Activated naive CD4-positive, alpha-beta T cell treated with anti-CD3 and anti-CD28 coated beads, Interleukin-2, amount 50 U/mL, for 24 hours (primary cell): ENCODE measurements at regions not wholly inside any gene's neighbourhood (a gene's known extent, or its start where the extent isn't known, plus 50 kb on each side); places are given as distances from the start of the nearest gene placed in this dataset.

Experiments used
- H3K27ac Mint-ChIP-seq: one replicate; pipeline ENCODE4 v1.8.0; 2021; ENCODE audit warnings: mild to moderate bottlenecking, mixed read lengths
- H3K27me3 Mint-ChIP-seq: one replicate; pipeline ENCODE4 v1.8.0; 2021; ENCODE audit warnings: mixed read lengths
- H3K36me3 Mint-ChIP-seq: one replicate; pipeline ENCODE4 v1.8.0; 2021; ENCODE audit warnings: mixed read lengths
- H3K4me1 Mint-ChIP-seq: one replicate; pipeline ENCODE4 v1.8.0; 2021; ENCODE audit warnings: mixed read lengths
- H3K4me3 Mint-ChIP-seq: one replicate; pipeline ENCODE4 v1.8.0; 2021; ENCODE audit warnings: mild to moderate bottlenecking, mixed read lengths
- H3K9me3 Mint-ChIP-seq: one replicate; pipeline ENCODE4 v1.8.0; 2021; ENCODE audit warnings: mixed read lengths

DNA sequence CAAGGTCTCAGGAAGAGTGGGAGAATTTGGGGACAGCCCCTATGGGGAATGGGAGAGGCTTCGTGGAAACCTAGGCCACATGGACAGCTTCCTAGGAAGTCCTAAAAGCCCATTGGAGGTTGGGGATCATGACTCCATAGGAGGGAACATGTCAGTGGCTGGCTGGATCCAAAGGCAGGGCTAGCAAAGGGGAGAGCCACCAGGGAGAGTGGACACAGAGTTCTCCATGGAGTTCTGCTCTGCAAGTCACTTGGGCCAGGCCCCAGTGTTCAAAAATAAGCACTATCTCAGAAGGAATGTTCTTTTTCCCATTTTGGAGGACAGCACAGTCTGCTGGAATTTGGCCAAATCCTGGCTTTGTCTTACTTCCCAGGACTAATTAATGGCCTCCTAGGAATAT, 140.6 kb upstream of the RAD23B start:
- Mint-ChIP-seq H3K36me3 (no peaks in the 10 kb centered on the region), H3K9me3 (no peaks in the 10 kb centered on the region), H3K27me3 (peaks cover 4% of the 10 kb centered on the region), H3K27ac (no peak overlapping the region), H3K4me1 (no peaks in the 10 kb centered on the region), H3K4me3 (no peak overlapping the region)

DNA sequence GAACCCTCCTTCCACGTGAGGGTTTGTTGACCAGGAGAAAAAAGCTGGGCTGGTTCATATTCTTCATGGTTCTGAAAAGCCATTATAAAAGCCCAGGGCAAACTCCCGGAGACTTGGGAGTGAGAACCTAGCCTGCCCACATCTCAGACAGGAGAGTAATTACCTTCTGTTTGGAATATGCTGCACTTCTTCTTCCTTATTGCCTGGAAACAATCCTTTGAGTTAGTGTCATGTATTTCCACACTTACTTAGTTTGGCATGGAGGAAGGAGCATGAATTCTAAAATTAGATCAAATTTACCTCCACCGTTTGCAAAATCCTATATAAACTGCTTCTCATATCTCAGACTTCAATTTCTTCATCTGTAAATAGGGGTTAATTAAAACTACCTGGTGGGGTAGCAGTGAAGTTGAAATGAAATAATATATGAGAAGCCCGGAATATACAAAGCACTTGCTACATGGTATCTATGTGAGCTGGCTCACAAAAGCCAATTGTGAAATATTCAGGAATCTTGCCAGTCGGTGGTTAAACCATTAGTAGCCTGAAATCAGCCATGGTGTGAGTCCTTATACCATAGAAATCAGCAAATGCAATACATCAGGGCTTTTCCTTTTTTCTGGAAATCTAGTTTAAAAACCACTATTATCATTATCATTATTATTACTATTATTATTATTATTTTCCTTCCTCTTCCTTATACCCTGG, 140.0 kb upstream of the RAD23B start:
- Mint-ChIP-seq H3K4me1 (no peaks in the 10 kb centered on the region), H3K4me3 (no peak overlapping the region), H3K36me3 (no peaks in the 10 kb centered on the region), H3K9me3 (no peaks in the 10 kb centered on the region), H3K27ac (no peak overlapping the region), H3K27me3 (peaks cover 4% of the 10 kb centered on the region)

- Mint-ChIP-seq H3K27me3 (peaks cover 2% of the 10 kb centered on the region), H3K4me1 (no peaks in the 10 kb centered on the region), H3K27ac (no peak overlapping the region), H3K4me3 (no peak overlapping the region), H3K9me3 (no peaks in the 10 kb centered on the region), H3K36me3 (no peaks in the 10 kb centered on the region)
Observed at GRCh38 chr9:107144475-107144874, 138.6 kb upstream of the RAD23B start.

- Mint-ChIP-seq H3K27me3 (peaks cover 4% of the 10 kb centered on the region), H3K4me1 (no peaks in the 10 kb centered on the region), H3K9me3 (no peaks in the 10 kb centered on the region), H3K36me3 (no peaks in the 10 kb centered on the region), H3K4me3 (no peak overlapping the region), H3K27ac (no peak overlapping the region)
Observed at GRCh38 chr9:107147134-107147533, 135.9 kb upstream of the RAD23B start.

- peaks cover 4% of the 10 kb centered on the region for H3K27me3 Mint-ChIP-seq
- no peaks in the 10 kb centered on the region for H3K4me1 Mint-ChIP-seq
- no peaks in the 10 kb centered on the region for H3K9me3 Mint-ChIP-seq
- H3K36me3 Mint-ChIP-seq = no peaks in the 10 kb centered on the region
- H3K4me3 Mint-ChIP-seq = no peak overlapping the region
- H3K27ac Mint-ChIP-seq = no peak overlapping the region
Observed at GRCh38 chr9:107148216-107148615, 134.9 kb upstream of the RAD23B start.

GRCh38 chr9:107149756-107150155, 133.3 kb upstream of the RAD23B start:
- no peak overlapping the region for H3K4me3 Mint-ChIP-seq
- H3K9me3 Mint-ChIP-seq = no peaks in the 10 kb centered on the region
- no peaks in the 10 kb centered on the region for H3K4me1 Mint-ChIP-seq
- H3K36me3 Mint-ChIP-seq = no peaks in the 10 kb centered on the region
- peaks cover 2% of the 10 kb centered on the region for H3K27me3 Mint-ChIP-seq
- H3K27ac Mint-ChIP-seq = no peak overlapping the region

DNA sequence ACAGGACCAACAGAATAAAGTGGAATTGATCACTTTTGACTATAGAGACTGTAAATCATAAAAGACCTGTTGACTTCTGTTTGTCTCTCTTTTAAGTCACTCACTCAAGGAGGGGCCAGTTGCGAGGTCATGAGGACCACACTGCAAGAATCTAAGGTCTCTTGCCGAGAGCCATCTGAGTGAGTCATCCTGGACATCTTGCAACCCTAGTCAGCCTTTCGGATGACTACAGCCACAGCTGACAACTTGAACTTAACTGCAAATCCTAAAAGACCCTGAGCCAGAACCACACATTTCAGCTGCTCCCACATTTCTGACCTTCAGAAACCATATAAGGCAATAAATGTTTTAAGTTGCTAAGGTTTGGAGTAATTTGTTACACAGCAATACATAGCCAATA, 129.7 kb upstream of the RAD23B start:
- peaks cover 8% of the 10 kb centered on the region for H3K27me3 Mint-ChIP-seq

GRCh38 chr9:107154291-107154690, 128.8 kb upstream of the RAD23B start:
- H3K4me1 Mint-ChIP-seq = no peaks in the 10 kb centered on the region
- no peak overlapping the region for H3K27ac Mint-ChIP-seq
- H3K4me3 Mint-ChIP-seq = no peak overlapping the region
- no peaks in the 10 kb centered on the region for H3K9me3 Mint-ChIP-seq
- H3K36me3 Mint-ChIP-seq = no peaks in the 10 kb centered on the region
- H3K27me3 Mint-ChIP-seq = peaks cover 8% of the 10 kb centered on the region

More for the DNA sequence above, 129.7 kb upstream of the RAD23B start:
- no peaks in the 10 kb centered on the region for H3K36me3 Mint-ChIP-seq
- no peaks in the 10 kb centered on the region for H3K4me1 Mint-ChIP-seq
- H3K4me3 Mint-ChIP-seq = no peak overlapping the region
- no peak overlapping the region for H3K27ac Mint-ChIP-seq
- no peaks in the 10 kb centered on the region for H3K9me3 Mint-ChIP-seq

- peaks cover 8% of the 10 kb centered on the region for H3K27me3 Mint-ChIP-seq
- H3K27ac Mint-ChIP-seq = no peak overlapping the region
- H3K4me1 Mint-ChIP-seq = no peaks in the 10 kb centered on the region
- no peaks in the 10 kb centered on the region for H3K36me3 Mint-ChIP-seq
- H3K9me3 Mint-ChIP-seq = no peaks in the 10 kb centered on the region
- no peak overlapping the region for H3K4me3 Mint-ChIP-seq
Observed at GRCh38 chr9:107154766-107155165, 128.3 kb upstream of the RAD23B start.

GRCh38 chr9:107155244-107155817, 127.7 kb upstream of the RAD23B start:
- H3K4me3 Mint-ChIP-seq = no peak overlapping the region
- peaks cover 8% of the 10 kb centered on the region for H3K27me3 Mint-ChIP-seq
- H3K9me3 Mint-ChIP-seq = no peaks in the 10 kb centered on the region
- H3K36me3 Mint-ChIP-seq = no peaks in the 10 kb centered on the region
- H3K27ac Mint-ChIP-seq = no peak overlapping the region
- no peaks in the 10 kb centered on the region for H3K4me1 Mint-ChIP-seq

DNA sequence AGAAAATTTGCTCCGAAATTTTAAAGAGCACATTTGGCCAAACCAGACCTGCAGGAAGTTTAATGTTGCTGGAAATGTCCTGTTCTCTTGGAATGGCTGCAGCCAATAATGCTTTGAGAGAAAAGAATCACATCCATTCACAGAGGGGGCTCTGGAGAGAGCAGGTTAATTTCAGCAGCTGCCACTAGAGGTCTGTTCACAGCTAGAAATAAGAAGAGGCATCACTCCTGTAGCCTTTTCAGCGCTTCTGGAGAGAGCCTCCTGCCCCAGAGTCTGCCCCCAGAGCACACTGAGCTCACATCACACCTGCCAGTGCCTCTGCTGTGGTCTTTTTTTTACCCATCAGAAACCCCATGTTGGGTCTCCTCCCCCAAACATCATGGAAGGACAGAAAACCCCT, 124.8 kb upstream of the RAD23B start:
- no peaks in the 10 kb centered on the region for H3K9me3 Mint-ChIP-seq
- no peaks in the 10 kb centered on the region for H3K36me3 Mint-ChIP-seq
- H3K4me3 Mint-ChIP-seq = no peak overlapping the region
- no peak overlapping the region for H3K27ac Mint-ChIP-seq
- peaks cover 7% of the 10 kb centered on the region for H3K27me3 Mint-ChIP-seq
- no peaks in the 10 kb centered on the region for H3K4me1 Mint-ChIP-seq

DNA sequence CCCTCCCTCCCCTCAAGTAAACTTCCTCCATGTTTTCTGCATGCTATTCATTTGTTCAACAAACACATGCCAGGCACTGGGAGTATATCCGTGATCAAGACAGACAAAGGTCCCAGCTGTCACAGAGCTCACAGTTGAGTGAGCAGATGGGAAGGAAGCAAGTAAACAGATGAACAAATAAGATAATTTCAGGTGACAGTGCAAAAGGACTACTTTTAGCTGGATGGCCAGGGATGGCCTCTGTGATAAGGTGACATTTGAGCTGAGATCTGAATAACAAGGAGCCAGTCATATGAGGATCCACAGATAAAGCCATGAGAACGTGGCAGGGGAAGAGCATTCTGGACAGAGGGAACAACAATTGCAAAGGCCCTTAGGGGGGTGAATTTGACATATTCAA, 121.7 kb upstream of the RAD23B start:
- no peak overlapping the region for H3K4me3 Mint-ChIP-seq
- H3K27me3 Mint-ChIP-seq = peaks cover 7% of the 10 kb centered on the region
- no peaks in the 10 kb centered on the region for H3K9me3 Mint-ChIP-seq
- no peak overlapping the region for H3K27ac Mint-ChIP-seq
- H3K36me3 Mint-ChIP-seq = no peaks in the 10 kb centered on the region
- no peaks in the 10 kb centered on the region for H3K4me1 Mint-ChIP-seq

DNA sequence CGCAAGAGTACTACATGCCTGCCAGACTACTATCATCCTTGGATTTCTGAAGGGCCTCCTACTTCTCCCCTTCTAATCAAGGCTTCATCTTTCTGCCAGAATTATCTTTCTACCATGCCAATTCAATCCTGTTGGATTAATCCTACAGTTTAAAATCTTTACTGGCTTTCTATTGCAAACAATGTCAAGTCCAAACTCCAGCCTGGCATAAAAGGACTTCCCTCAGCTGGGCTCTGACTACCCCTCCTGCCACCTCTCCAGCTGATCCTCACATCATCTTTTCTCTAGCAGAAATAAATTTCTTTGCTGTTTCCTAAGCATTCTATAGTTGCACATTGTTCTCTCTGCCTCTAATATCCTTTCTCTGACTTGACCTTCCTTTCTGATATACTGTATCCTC, 119.7 kb upstream of the RAD23B start:
- Mint-ChIP-seq H3K9me3 (no peaks in the 10 kb centered on the region), H3K27ac (no peak overlapping the region), H3K27me3 (no peaks in the 10 kb centered on the region), H3K4me1 (no peaks in the 10 kb centered on the region), H3K4me3 (no peak overlapping the region), H3K36me3 (no peaks in the 10 kb centered on the region)

DNA sequence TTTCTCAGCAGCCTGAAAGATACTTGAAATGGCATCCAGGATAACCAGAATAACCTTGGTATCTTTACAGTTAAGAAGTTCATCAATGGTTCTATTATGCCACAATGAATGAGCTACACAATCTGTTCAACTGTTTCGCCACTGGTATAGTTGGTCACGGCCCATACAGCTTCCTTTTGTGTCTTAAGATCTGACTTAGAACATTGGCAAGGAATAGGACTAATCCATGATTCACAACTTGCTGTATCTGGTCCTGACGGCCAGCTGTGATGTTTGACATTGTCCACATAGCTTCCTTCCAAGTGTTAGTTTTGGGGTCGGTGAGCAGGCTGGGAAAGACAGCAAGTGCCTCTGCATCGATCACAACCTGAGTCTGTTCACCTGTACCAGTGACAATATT, 113.3 kb upstream of the RAD23B start:
- H3K9me3 Mint-ChIP-seq = no peaks in the 10 kb centered on the region
- no peaks in the 10 kb centered on the region for H3K27me3 Mint-ChIP-seq
- H3K36me3 Mint-ChIP-seq = no peaks in the 10 kb centered on the region
- no peak overlapping the region for H3K4me3 Mint-ChIP-seq
- H3K4me1 Mint-ChIP-seq = no peaks in the 10 kb centered on the region
- no peak overlapping the region for H3K27ac Mint-ChIP-seq

GRCh38 chr9:107170801-107171200, 112.3 kb upstream of the RAD23B start:
- Mint-ChIP-seq H3K4me3 (no peak overlapping the region), H3K4me1 (no peaks in the 10 kb centered on the region), H3K27me3 (no peaks in the 10 kb centered on the region), H3K27ac (no peak overlapping the region), H3K9me3 (no peaks in the 10 kb centered on the region), H3K36me3 (no peaks in the 10 kb centered on the region)

DNA sequence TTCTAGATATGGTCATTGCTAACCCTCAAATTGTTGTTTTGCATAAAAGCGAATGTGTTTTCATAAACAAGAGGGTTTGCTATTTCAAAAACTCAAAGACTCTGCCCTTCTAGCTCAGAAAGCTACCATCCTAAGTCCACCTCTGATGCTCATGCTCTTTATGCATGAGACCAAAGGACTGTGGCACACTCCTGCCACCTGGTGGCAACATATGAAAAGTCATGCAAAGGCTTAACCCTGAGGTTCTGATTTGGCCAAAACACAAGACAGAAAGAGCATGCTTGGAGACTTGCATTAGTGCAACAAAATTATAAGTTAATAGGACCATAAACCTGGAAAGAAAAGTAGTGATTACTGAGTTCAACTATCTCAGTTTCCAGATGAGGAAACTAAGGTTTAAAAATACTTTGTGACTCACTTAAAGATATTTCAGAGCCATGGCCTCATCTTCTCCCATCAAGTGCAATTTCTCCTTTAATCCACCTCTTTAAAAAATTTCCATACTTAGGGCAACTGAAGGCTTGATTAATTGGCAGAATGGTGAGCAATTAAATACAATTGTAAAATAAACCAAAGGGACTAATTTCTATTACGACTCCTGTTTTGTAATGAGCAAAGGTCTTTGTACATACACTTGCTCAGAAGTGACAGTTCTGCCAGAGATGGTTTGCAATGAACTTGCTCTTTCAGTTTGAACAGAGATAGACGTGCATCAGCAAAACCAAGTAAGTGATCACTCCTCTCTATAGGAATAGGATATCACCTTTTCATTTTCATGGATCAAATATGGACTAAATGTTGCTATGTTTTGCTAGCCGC, 110.7 kb upstream of the RAD23B start:
- H3K36me3 Mint-ChIP-seq = no peaks in the 10 kb centered on the region
- H3K27ac Mint-ChIP-seq = no peak overlapping the region
- H3K9me3 Mint-ChIP-seq = no peaks in the 10 kb centered on the region
- no peaks in the 10 kb centered on the region for H3K4me1 Mint-ChIP-seq
- H3K27me3 Mint-ChIP-seq = no peaks in the 10 kb centered on the region
- H3K4me3 Mint-ChIP-seq = no peak overlapping the region
